ENCODE measurements at regions not wholly inside any gene's neighbourhood (a gene's known extent, or its start where the extent isn't known, plus 50 kb on each side); places are given as distances from the start of the nearest gene placed in this dataset.

DNA sequence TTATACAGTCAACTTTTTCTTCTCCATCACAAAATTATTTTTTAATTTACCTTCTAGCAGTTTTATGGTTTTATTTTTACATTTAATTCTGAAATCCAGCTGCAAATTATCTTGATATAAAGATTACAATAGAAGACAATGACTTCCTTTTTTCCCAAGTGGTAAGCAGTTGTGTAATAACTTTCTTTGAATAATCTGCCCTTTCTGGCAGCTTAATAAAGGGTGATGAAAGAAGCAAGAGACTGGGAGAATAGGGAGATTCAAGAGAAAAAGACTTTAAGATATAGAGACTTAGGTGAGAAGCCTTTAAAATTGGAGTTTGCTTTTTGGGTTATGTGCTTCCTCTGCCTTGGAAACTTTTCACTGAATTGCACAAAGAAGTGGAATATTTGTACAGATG, 100.4 kb upstream of the FREM1 start:
- no peak for ATAC-seq
- TF ChIP-seq TBX2 (CRISPR knock-in tag; IDR thresholded peaks at IDR 0.05; ENCODE audit: borderline replicate concordance) (no peak), RBAK (CRISPR knock-in tag; IDR thresholded peaks at IDR 0.05) (no peak), MBD4 (IDR thresholded peaks at IDR 0.05; ENCODE audit: borderline replicate concordance, low read length) (no peak), KDM6A (CRISPR knock-in tag; IDR thresholded peaks at IDR 0.05; ENCODE audit: low read depth) (no peak), HOXA7 (CRISPR knock-in tag; IDR thresholded peaks at IDR 0.05) (no peak), SRSF1 (optimal IDR thresholded peaks at IDR 0.05; ENCODE audit: low read depth, low read length) (no peak), ZNF788 (CRISPR knock-in tag; IDR thresholded peaks at IDR 0.05; ENCODE audit: borderline replicate concordance) (no peak)
- TF ChIP-seq, protein P1, sequence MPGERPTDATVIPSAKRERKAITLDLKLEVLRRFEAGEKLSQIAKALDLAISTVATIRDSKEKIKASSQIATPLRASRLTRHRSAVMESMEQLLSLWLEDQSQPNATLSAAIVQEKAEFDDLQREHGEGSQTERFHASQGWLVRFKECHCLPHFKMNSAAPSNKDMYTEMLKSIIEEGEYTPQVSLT (CRISPR knock-in tag; IDR thresholded peaks at IDR 0.05; ENCODE audit: borderline replicate concordance, low read depth), result no peak
- TF ChIP-seq, protein P2, sequence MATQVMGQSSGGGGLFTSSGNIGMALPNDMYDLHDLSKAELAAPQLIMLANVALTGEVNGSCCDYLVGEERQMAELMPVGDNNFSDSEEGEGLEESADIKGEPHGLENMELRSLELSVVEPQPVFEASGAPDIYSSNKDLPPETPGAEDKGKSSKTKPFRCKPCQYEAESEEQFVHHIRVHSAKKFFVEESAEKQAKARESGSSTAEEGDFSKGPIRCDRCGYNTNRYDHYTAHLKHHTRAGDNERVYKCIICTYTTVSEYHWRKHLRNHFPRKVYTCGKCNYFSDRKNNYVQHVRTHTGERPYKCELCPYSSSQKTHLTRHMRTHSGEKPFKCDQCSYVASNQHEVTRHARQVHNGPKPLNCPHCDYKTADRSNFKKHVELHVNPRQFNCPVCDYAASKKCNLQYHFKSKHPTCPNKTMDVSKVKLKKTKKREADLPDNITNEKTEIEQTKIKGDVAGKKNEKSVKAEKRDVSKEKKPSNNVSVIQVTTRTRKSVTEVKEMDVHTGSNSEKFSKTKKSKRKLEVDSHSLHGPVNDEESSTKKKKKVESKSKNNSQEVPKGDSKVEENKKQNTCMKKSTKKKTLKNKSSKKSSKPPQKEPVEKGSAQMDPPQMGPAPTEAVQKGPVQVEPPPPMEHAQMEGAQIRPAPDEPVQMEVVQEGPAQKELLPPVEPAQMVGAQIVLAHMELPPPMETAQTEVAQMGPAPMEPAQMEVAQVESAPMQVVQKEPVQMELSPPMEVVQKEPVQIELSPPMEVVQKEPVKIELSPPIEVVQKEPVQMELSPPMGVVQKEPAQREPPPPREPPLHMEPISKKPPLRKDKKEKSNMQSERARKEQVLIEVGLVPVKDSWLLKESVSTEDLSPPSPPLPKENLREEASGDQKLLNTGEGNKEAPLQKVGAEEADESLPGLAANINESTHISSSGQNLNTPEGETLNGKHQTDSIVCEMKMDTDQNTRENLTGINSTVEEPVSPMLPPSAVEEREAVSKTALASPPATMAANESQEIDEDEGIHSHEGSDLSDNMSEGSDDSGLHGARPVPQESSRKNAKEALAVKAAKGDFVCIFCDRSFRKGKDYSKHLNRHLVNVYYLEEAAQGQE (IDR thresholded peaks at IDR 0.05; ENCODE audit: borderline replicate concordance in 1 of 2, low read depth in 1 of 2, low read length in 2 of 2), result no peak
- intact Hi-C loops (cut with micrococcal nuclease; ENCODE audit: unreplicated experiment), result no loop called here
- Histone ChIP-seq H4K20me1 (ENCODE audit: insufficient read depth, low read length) (no peaks in the 10 kb centered on the region), H3K4me2 (ENCODE audit: low read depth, low read length) (no peak overlapping the region), H3K9ac (ENCODE audit: insufficient read depth, low read depth, low read length) (no peak overlapping the region), H3K4me1 (ENCODE audit: insufficient read depth, low read length) (no peaks in the 10 kb centered on the region), H3K36me3 (replicated peaks in 1 of 2; ENCODE audit: control insufficient read depth in 1 of 2, insufficient read depth in 2 of 2, low read length in 2 of 2) (no peaks in the 10 kb centered on the region), H3K27ac (ENCODE audit: extremely low read length, insufficient read depth, low read length) (no peak overlapping the region), H3K4me3 (replicated peaks in 1 of 3; ENCODE audit: insufficient read depth in 1 of 3, low read depth in 2 of 3, low read length in 3 of 3) (no peak overlapping the region), H3K27me3 (ENCODE audit: control insufficient read depth in 1 of 2, insufficient read depth in 2 of 2, low read length in 2 of 2) (peaks cover 0 to 2% of the 10 kb centered on the region in 2 experiments; a peak in 1 of 5 replicates), H2AFZ (ENCODE audit: low read length) (no peak overlapping the region), H3K9me3 (ENCODE audit: low read length) (no peaks in the 10 kb centered on the region), H3K79me2 (ENCODE audit: insufficient read depth, low read length) (no peaks in the 10 kb centered on the region)
- ChIA-PET CTCF (ENCODE audit: low intra/inter-chr PET ratio, low total read pairs) (no interaction called here), POLR2A (no interaction called here)
- FAIRE-seq, result no peak
- in situ Hi-C loops (cut with HindIII; ENCODE audit: extremely low pct_ligation_motif_present, low pct_unique_long_range_greater_than_20kb), result no loop called here
- no TSS peak for BruUV-seq (replicated peaks)
- DNase-seq (ENCODE audit: low spot score), result no peak

All from HepG2 (cell line).